ENCODE measurements at regions not wholly inside any gene's neighbourhood (a gene's known extent, or its start where the extent isn't known, plus 50 kb on each side); places are given as distances from the start of the nearest gene placed in this dataset.
"Not testable (repeated sequence)": the region's sequence is repeated elsewhere in the genome, so short reads cannot be mapped to it uniquely, and the experiment has no call there.

- H3K27me3 Mint-ChIP-seq: peaks cover 62 to 72% (median 65%) of the 10 kb centered on the region in 5 donors
- Histone ChIP-seq H3K27me3 (ENCODE audit: control insufficient read depth in 2 of 2, insufficient read depth in 2 of 2, low read length in 2 of 2) (no peaks in the 10 kb centered on the region), H3K4me3 (ENCODE audit: low read length) (no peak overlapping the region), H3K9me3 (ENCODE audit: control insufficient read depth in 2 of 3, low read length in 3 of 3) (no peaks in the 10 kb centered on the region), H3K4me1 (ENCODE audit: control insufficient read depth in 2 of 2, insufficient read depth in 2 of 2, low read length in 2 of 2) (no peaks in the 10 kb centered on the region), H3K27ac (ENCODE audit: low read depth, low read length) (no peak overlapping the region), H3K36me3 (ENCODE audit: control insufficient read depth in 2 of 3, insufficient read depth in 3 of 3, low read length in 3 of 3) (no peaks in the 10 kb centered on the region)
- ChIA-PET POLR2A (no interaction called here), CTCF (no interaction called here)
- peaks cover 0 to 10% (median 3%) of the 10 kb centered on the region in 11 donors for H3K9me3 Mint-ChIP-seq
- peaks cover 0 to 2% (median 0%) of the 10 kb centered on the region in 7 donors for H3K4me1 Mint-ChIP-seq
- ATAC-seq (no peak), DNase-seq (no peak)
- H3K36me3 Mint-ChIP-seq: peaks cover 0 to 3% (median 0%) of the 10 kb centered on the region in 5 donors
- no peak overlapping the region for H3K4me3 Mint-ChIP-seq
- intact Hi-C loops (cut with micrococcal nuclease): no loop called here
- no peak overlapping the region for H3K27ac Mint-ChIP-seq
Measured at GRCh38 chr5:138696501-138696900, 56.7 kb upstream of the CTNNA1 start.

GRCh38 chr5:138695781-138696180 is 57.4 kb upstream of the CTNNA1 start:
- Mint-ChIP-seq H3K27me3 (peaks cover 58 to 71% (median 62%) of the 10 kb centered on the region in 5 donors), H3K4me3 (no peak overlapping the region), H3K27ac (no peak overlapping the region), H3K36me3 (peaks cover 0 to 2% (median 0%) of the 10 kb centered on the region in 5 donors), H3K4me1 (peaks cover 0 to 2% (median 0%) of the 10 kb centered on the region in 7 donors), H3K9me3 (peaks cover 0 to 10% (median 2%) of the 10 kb centered on the region in 11 donors)
- CTCF ChIA-PET: no interaction called here
- no peak for DNase-seq
- Histone ChIP-seq H3K4me1 (ENCODE audit: control insufficient read depth in 2 of 2, insufficient read depth in 2 of 2, low read length in 2 of 2) (no peaks in the 10 kb centered on the region), H3K4me3 (ENCODE audit: low read length) (no peak overlapping the region), H3K27ac (ENCODE audit: low read depth, low read length) (no peak overlapping the region), H3K36me3 (ENCODE audit: control insufficient read depth in 2 of 3, insufficient read depth in 3 of 3, low read length in 3 of 3) (no peaks in the 10 kb centered on the region), H3K27me3 (ENCODE audit: control insufficient read depth in 2 of 2, insufficient read depth in 2 of 2, low read length in 2 of 2) (no peaks in the 10 kb centered on the region), H3K9me3 (ENCODE audit: control insufficient read depth in 2 of 3, low read length in 3 of 3) (no peaks in the 10 kb centered on the region)
- no peak for ATAC-seq
- POLR2A ChIA-PET: no interaction called here
- intact Hi-C loops (cut with micrococcal nuclease): no loop called here

GRCh38 chr5:138694146-138694545 is 59.1 kb upstream of the CTNNA1 start:
- Mint-ChIP-seq H3K9me3 (peaks cover 0 to 20% (median 4%) of the 10 kb centered on the region in 11 donors), H3K36me3 (no peaks in the 10 kb centered on the region), H3K4me3 (no peak overlapping the region), H3K4me1 (peaks cover 0 to 2% (median 0%) of the 10 kb centered on the region in 7 donors), H3K27ac (no peak overlapping the region), H3K27me3 (peaks cover 51 to 67% (median 58%) of the 10 kb centered on the region in 5 donors)
- no peak overlapping the region for H3K4me3 ChIP-seq (ENCODE audit: low read length)
- no peak for ATAC-seq
- no peak for DNase-seq
- H3K27ac ChIP-seq (ENCODE audit: low read depth, low read length): no peak overlapping the region
- H3K4me1 ChIP-seq (ENCODE audit: control insufficient read depth in 2 of 2, insufficient read depth in 2 of 2, low read length in 2 of 2): no peaks in the 10 kb centered on the region
- H3K9me3 ChIP-seq (ENCODE audit: control insufficient read depth in 2 of 3, low read length in 3 of 3): no peaks in the 10 kb centered on the region
- no peaks in the 10 kb centered on the region for H3K27me3 ChIP-seq (ENCODE audit: control insufficient read depth in 2 of 2, insufficient read depth in 2 of 2, low read length in 2 of 2)
- H3K36me3 ChIP-seq (ENCODE audit: control insufficient read depth in 2 of 3, insufficient read depth in 3 of 3, low read length in 3 of 3): no peaks in the 10 kb centered on the region
- CTCF ChIA-PET: no interaction called here
- POLR2A ChIA-PET: interaction anchor here (0.8 kb wide), 1 partner anchor 384 kb away, joined by 4 read pairs; no protein-coding TSS in a partner anchor
- intact Hi-C loops (cut with micrococcal nuclease): no loop called here

DNA sequence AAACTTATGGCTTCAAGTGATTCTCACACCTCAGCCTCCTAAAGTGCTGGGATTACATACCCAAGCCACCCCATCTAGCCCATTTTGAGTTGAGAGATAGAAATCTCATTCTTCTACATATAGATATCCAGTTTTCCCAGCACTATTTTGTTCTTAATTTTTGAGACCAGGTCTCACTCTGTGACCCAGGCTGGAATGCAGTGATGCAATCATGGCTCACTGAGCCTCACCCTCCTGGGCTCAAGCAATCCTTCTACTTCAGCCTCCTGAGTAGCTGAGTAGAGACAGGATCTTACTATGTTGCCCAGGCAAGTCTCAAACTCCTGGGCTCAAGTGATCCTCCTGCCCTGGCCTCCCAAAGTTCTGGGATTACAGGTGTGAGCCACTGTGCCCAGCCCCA is 60.9 kb upstream of the CTNNA1 start:
- no peak for DNase-seq
- H3K27ac ChIP-seq (ENCODE audit: low read depth, low read length): no peak overlapping the region
- Mint-ChIP-seq H3K36me3 (no peaks in the 10 kb centered on the region), H3K4me3 (no peak overlapping the region), H3K4me1 (peaks cover 0 to 2% (median 0%) of the 10 kb centered on the region in 7 donors), H3K27ac (no peak overlapping the region), H3K9me3 (peaks cover 3 to 33% (median 13%) of the 10 kb centered on the region in 11 donors), H3K27me3 (peaks cover 44 to 65% (median 57%) of the 10 kb centered on the region in 5 donors)
- H3K36me3 ChIP-seq (ENCODE audit: control insufficient read depth in 2 of 3, insufficient read depth in 3 of 3, low read length in 3 of 3): no peaks in the 10 kb centered on the region
- POLR2A ChIA-PET: no interaction called here
- no peak overlapping the region for H3K4me3 ChIP-seq (ENCODE audit: low read length)
- H3K4me1 ChIP-seq (ENCODE audit: control insufficient read depth in 2 of 2, insufficient read depth in 2 of 2, low read length in 2 of 2): no peaks in the 10 kb centered on the region
- intact Hi-C loops (cut with micrococcal nuclease): no loop called here
- CTCF ChIA-PET: no interaction called here
- peaks cover 0 to 5% of the 10 kb centered on the region in 2 donors for H3K27me3 ChIP-seq (ENCODE audit: control insufficient read depth in 2 of 2, insufficient read depth in 2 of 2, low read length in 2 of 2)
- ATAC-seq: no peak
- no peaks in the 10 kb centered on the region for H3K9me3 ChIP-seq (ENCODE audit: control insufficient read depth in 2 of 3, low read length in 3 of 3)

GRCh38 chr5:138686668-138687067 is 66.6 kb upstream of the CTNNA1 start:
- Histone ChIP-seq H3K9me3 (ENCODE audit: control insufficient read depth in 2 of 3, low read length in 3 of 3) (peaks cover 0 to 7% (median 0%) of the 10 kb centered on the region in 3 experiments), H3K36me3 (ENCODE audit: control insufficient read depth in 2 of 3, insufficient read depth in 3 of 3, low read length in 3 of 3) (no peaks in the 10 kb centered on the region), H3K27me3 (ENCODE audit: control insufficient read depth in 2 of 2, insufficient read depth in 2 of 2, low read length in 2 of 2) (peaks cover 0 to 6% of the 10 kb centered on the region in 2 donors), H3K27ac (ENCODE audit: low read depth, low read length) (no peak overlapping the region), H3K4me1 (ENCODE audit: control insufficient read depth in 2 of 2, insufficient read depth in 2 of 2, low read length in 2 of 2) (no peaks in the 10 kb centered on the region), H3K4me3 (ENCODE audit: low read length) (no peak overlapping the region)
- Mint-ChIP-seq H3K27me3 (peaks cover 46 to 66% (median 54%) of the 10 kb centered on the region in 5 donors), H3K36me3 (peaks cover 0 to 17% (median 0%) of the 10 kb centered on the region in 5 donors), H3K27ac (no peak overlapping the region), H3K4me3 (no peak overlapping the region), H3K4me1 (peaks cover 0 to 1% (median 0%) of the 10 kb centered on the region in 7 donors), H3K9me3 (peaks cover 4 to 72% (median 37%) of the 10 kb centered on the region in 11 donors)
- POLR2A ChIA-PET: no interaction called here
- CTCF ChIA-PET: no interaction called here
- intact Hi-C loops (cut with micrococcal nuclease): no loop called here
- DNase-seq (no peak), ATAC-seq (no peak)

DNA sequence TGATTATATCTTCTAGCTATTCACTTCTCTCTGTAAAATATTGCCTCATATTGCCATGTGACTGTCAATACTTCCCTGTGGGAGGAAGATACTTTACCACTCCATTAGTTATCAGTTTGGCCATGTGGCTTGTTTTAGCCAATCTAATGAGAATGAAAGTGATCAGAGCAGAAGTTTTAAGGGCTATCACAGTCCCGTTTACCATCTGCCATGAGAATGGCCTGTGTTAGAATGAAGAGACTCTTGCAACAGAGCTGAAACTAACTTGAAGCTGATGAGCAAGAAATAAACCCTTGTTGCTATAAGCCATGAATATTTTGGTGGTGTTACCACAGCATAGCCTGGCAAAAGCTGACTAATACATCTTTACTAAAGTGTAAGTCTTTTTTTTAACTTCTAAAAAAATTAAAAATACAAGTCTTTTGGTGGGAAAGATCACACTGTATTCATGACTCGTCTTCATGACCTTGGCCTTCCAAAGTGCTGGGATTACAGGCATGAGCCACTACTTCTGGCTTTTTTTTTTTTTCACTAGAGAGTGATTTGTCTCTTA is 68.0 kb upstream of the CTNNA1 start:
- Histone ChIP-seq H3K4me3 (ENCODE audit: low read length) (no peak overlapping the region), H3K9me3 (ENCODE audit: control insufficient read depth in 2 of 3, low read length in 3 of 3) (peaks cover 0 to 7% (median 0%) of the 10 kb centered on the region in 3 experiments), H3K27ac (ENCODE audit: low read depth, low read length) (no peak overlapping the region), H3K27me3 (ENCODE audit: control insufficient read depth in 2 of 2, insufficient read depth in 2 of 2, low read length in 2 of 2) (peaks cover 0 to 6% of the 10 kb centered on the region in 2 donors), H3K36me3 (ENCODE audit: control insufficient read depth in 2 of 3, insufficient read depth in 3 of 3, low read length in 3 of 3) (no peaks in the 10 kb centered on the region), H3K4me1 (ENCODE audit: control insufficient read depth in 2 of 2, insufficient read depth in 2 of 2, low read length in 2 of 2) (no peaks in the 10 kb centered on the region)
- Mint-ChIP-seq H3K27me3 (peaks cover 47 to 63% (median 51%) of the 10 kb centered on the region in 5 donors), H3K4me3 (no peak overlapping the region), H3K36me3 (peaks cover 0 to 17% (median 0%) of the 10 kb centered on the region in 5 donors), H3K27ac (no peak overlapping the region), H3K4me1 (no peaks in the 10 kb centered on the region), H3K9me3 (peaks cover 2 to 70% (median 33%) of the 10 kb centered on the region in 11 donors)
- ChIA-PET POLR2A (no interaction called here), CTCF (interaction anchor here (0.7 kb wide), 1 partner anchor 16 kb away, joined by 3 read pairs; no protein-coding TSS in a partner anchor)
- intact Hi-C loops (cut with micrococcal nuclease): no loop called here
- DNase-seq: no peak
- no peak for ATAC-seq

- intact Hi-C loops (cut with micrococcal nuclease); DNase-seq; H3K27ac ChIP-seq (ENCODE audit: low read depth, low read length); H3K4me1 ChIP-seq (ENCODE audit: control insufficient read depth in 2 of 2, insufficient read depth in 2 of 2, low read length in 2 of 2); H3K4me1 Mint-ChIP-seq; H3K36me3 ChIP-seq (ENCODE audit: control insufficient read depth in 2 of 3, insufficient read depth in 3 of 3, low read length in 3 of 3); ATAC-seq; H3K4me3 Mint-ChIP-seq; POLR2A ChIA-PET; CTCF ChIA-PET; H3K9me3 ChIP-seq (ENCODE audit: control insufficient read depth in 2 of 3, low read length in 3 of 3); H3K4me3 ChIP-seq (ENCODE audit: low read length); H3K27ac Mint-ChIP-seq; H3K27me3 ChIP-seq (ENCODE audit: control insufficient read depth in 2 of 2, insufficient read depth in 2 of 2, low read length in 2 of 2): not testable (repeated sequence)
- Mint-ChIP-seq H3K36me3 (peaks cover 0 to 17% (median 3%) of the 10 kb centered on the region in 5 donors), H3K27me3 (peaks cover 51 to 72% (median 64%) of the 10 kb centered on the region in 5 donors), H3K9me3 (peaks cover 4 to 69% (median 28%) of the 10 kb centered on the region in 11 donors)
Measured at GRCh38 chr5:138682462-138682861, 70.8 kb upstream of the CTNNA1 start.
